Upper lobe of left lung (tissue), 6 donors: ENCODE measurements at regions not wholly inside any gene's neighbourhood (a gene's known extent, or its start where the extent isn't known, plus 50 kb on each side); places are given as distances from the start of the nearest gene placed in this dataset.

Experiments
- ATAC-seq, 2 donors: fragments of 200-7000 bp; cut with Tn5 transposase; one replicate each; pipeline ENCODE4 v1.9.1; 2022; ENCODE audit warnings: mild to moderate bottlenecking in 2 of 2, moderate library complexity in 2 of 2; ENCODE audit not compliant: low FRiP score in 2 of 2
- DNase-seq, 2 donors: peaks; one replicate each; pipeline ENCODE4 v3.0.0-alpha.2; 2019 to 2020
- H3K27ac ChIP-seq, 4 donors: fragments of 200-600 bp; sonication (generic); one replicate each; pipeline ENCODE4 v1.5.1; 2016 to 2019
- H3K27me3 ChIP-seq, 4 donors: fragments of 200-600 bp; sonication (generic); one replicate each; pipeline ENCODE4 v1.5.1; 2017 to 2019
- H3K36me3 ChIP-seq, 4 donors: fragments of 200-600 bp; sonication (generic); one replicate each; pipeline ENCODE4 v1.5.1; 2016 to 2019
- H3K4me1 ChIP-seq, 4 donors: fragments of 200-600 bp; sonication (generic); one replicate each; pipeline ENCODE4 v1.5.1; 2018 to 2019
- H3K4me3 ChIP-seq, 4 donors: fragments of 200-600 bp; sonication (generic); one replicate each; pipeline ENCODE4 v1.5.1; 2017 to 2019; ENCODE audit warnings: mild to moderate bottlenecking in 2 of 4, moderate library complexity in 1 of 4
- H3K9me3 ChIP-seq, 4 donors: fragments of 200-600 bp; sonication (generic); one replicate each; pipeline ENCODE4 v1.5.1; 2018 to 2019
- CTCF ChIP-seq, 6 experiments: fragments of 450-650 bp in 4 of 6; fragments of 200-600 bp in 2 of 6; sonication (generic) in 2 of 6; IDR thresholded peaks; one replicate each; pipeline ENCODE4 v1.5.1; 2016 to 2019; ENCODE audit warnings: antibody characterized with exemption in 6 of 6
- EP300 ChIP-seq, 4 donors: sonication (generic); formaldehyde crosslinking; IDR thresholded peaks; one replicate each; pipeline ENCODE4 v1.5.1; 2017; ENCODE audit warnings: antibody characterized with exemption in 4 of 4, control low read depth in 2 of 4
- POLR2A ChIP-seq, 4 donors: fragments of 450-650 bp; IDR thresholded peaks; one replicate each; pipeline ENCODE4 v1.5.1; 2016 to 2017; ENCODE audit warnings: antibody characterized with exemption in 4 of 4, mild to moderate bottlenecking in 2 of 4
- POLR2AphosphoS5 ChIP-seq, 2 donors: sonication (generic); formaldehyde crosslinking; IDR thresholded peaks; one replicate each; pipeline ENCODE4 v1.5.1; 2017; ENCODE audit warnings: antibody characterized with exemption in 2 of 2
- WGBS, 2 donors: methylation state at CpG; one replicate each; pipeline ENCODE4 v1.1.5; 2017 to 2018; 5-methylcytosine and 5-hydroxymethylcytosine counted together
- donor health status: DM: no; HTN: no; CAD: no; lungs with moderate emphysema.
- donor health status: DM: no; HTN: yes; CAD: no; lungs with severe emphysema.

GRCh38 chr16:63157818-63158217 is 1121.6 kb upstream of the CDH8 start:
- H3K27ac ChIP-seq, result no peak overlapping the region
- 90 to 92% methylated on average over 5 of the region's 5 CpGs for WGBS, 2 donors
- no peak for TF ChIP-seq EP300 (IDR thresholded peaks at IDR 0.05)
- TF ChIP-seq POLR2A (IDR thresholded peaks at IDR 0.05), result no peak
- no peak for TF ChIP-seq POLR2AphosphoS5 (IDR thresholded peaks at IDR 0.05)
- no peaks in the 10 kb centered on the region for H3K4me1 ChIP-seq
- no peaks in the 10 kb centered on the region for H3K27me3 ChIP-seq
- no peak overlapping the region for H3K4me3 ChIP-seq
- H3K36me3 ChIP-seq, result no peaks in the 10 kb centered on the region
- no peaks in the 10 kb centered on the region for H3K9me3 ChIP-seq
- no peak for DNase-seq
- ATAC-seq, result no peak

- no peak for ATAC-seq
- Histone ChIP-seq H3K27ac (no peak overlapping the region), H3K9me3 (no peaks in the 10 kb centered on the region), H3K36me3 (no peaks in the 10 kb centered on the region), H3K4me3 (no peak overlapping the region), H3K27me3 (no peaks in the 10 kb centered on the region), H3K4me1 (no peaks in the 10 kb centered on the region)
- WGBS, 2 donors, result 70 to 81% methylated on average over 1 of the region's 1 CpG
- DNase-seq, result no peak
- TF ChIP-seq EP300 (IDR thresholded peaks at IDR 0.05), result no peak
- TF ChIP-seq POLR2A (IDR thresholded peaks at IDR 0.05), result no peak
- no peak for TF ChIP-seq POLR2AphosphoS5 (IDR thresholded peaks at IDR 0.05)
- TF ChIP-seq CTCF (IDR thresholded peaks at IDR 0.05), result no peak
Observed at GRCh38 chr16:63146251-63146650, 1110.0 kb upstream of the CDH8 start.

GRCh38 chr16:63145411-63145810 is 1109.2 kb upstream of the CDH8 start:
- WGBS, 2 donors, result 88 to 100% methylated on average over 1 of the region's 1 CpG
- DNase-seq, result no peak
- Histone ChIP-seq H3K27ac (no peak overlapping the region), H3K36me3 (no peaks in the 10 kb centered on the region), H3K27me3 (no peaks in the 10 kb centered on the region), H3K4me1 (no peaks in the 10 kb centered on the region), H3K9me3 (no peaks in the 10 kb centered on the region), H3K4me3 (no peak overlapping the region)
- ATAC-seq, result no peak
- TF ChIP-seq EP300 (IDR thresholded peaks at IDR 0.05), result no peak
- no peak for TF ChIP-seq POLR2A (IDR thresholded peaks at IDR 0.05)
- no peak for TF ChIP-seq POLR2AphosphoS5 (IDR thresholded peaks at IDR 0.05)
- TF ChIP-seq CTCF (IDR thresholded peaks at IDR 0.05), result no peak

GRCh38 chr16:63135069-63135468 is 1098.8 kb upstream of the CDH8 start:
- DNase-seq, result no peak
- Histone ChIP-seq H3K9me3 (peaks cover 0 to under 1% (median 0%) of the 10 kb centered on the region in 4 donors), H3K27me3 (no peaks in the 10 kb centered on the region), H3K27ac (no peak overlapping the region), H3K36me3 (no peaks in the 10 kb centered on the region), H3K4me3 (no peak overlapping the region), H3K4me1 (no peaks in the 10 kb centered on the region)
- 80 to 87% methylated on average over 2 of the region's 2 CpGs for WGBS, 2 donors
- no peak for TF ChIP-seq POLR2A (IDR thresholded peaks at IDR 0.05)
- no peak for TF ChIP-seq EP300 (IDR thresholded peaks at IDR 0.05)
- ATAC-seq, result no peak

GRCh38 chr16:63131503-63131902 is 1095.3 kb upstream of the CDH8 start:
- 83 to 88% methylated on average over 2 of the region's 2 CpGs for WGBS, 2 donors
- H3K4me1 ChIP-seq, result no peaks in the 10 kb centered on the region
- TF ChIP-seq POLR2AphosphoS5 (IDR thresholded peaks at IDR 0.05) (no peak), CTCF (IDR thresholded peaks at IDR 0.05) (no peak), EP300 (IDR thresholded peaks at IDR 0.05) (no peak), POLR2A (IDR thresholded peaks at IDR 0.05) (no peak)
- H3K27me3 ChIP-seq, result no peaks in the 10 kb centered on the region
- no peak for ATAC-seq
- H3K27ac ChIP-seq, result no peak overlapping the region
- H3K9me3 ChIP-seq, result peaks cover 0 to 12% (median 3%) of the 10 kb centered on the region in 4 donors
- H3K4me3 ChIP-seq, result no peak overlapping the region
- no peak for DNase-seq
- H3K36me3 ChIP-seq, result no peaks in the 10 kb centered on the region

- DNase-seq (no peak), ATAC-seq (no peak)
- TF ChIP-seq CTCF (IDR thresholded peaks at IDR 0.05), result no peak
- TF ChIP-seq POLR2AphosphoS5 (IDR thresholded peaks at IDR 0.05), result no peak
- TF ChIP-seq POLR2A (IDR thresholded peaks at IDR 0.05), result no peak
- no peak for TF ChIP-seq EP300 (IDR thresholded peaks at IDR 0.05)
- Histone ChIP-seq H3K9me3 (peaks cover 0 to 12% (median 3%) of the 10 kb centered on the region in 4 donors), H3K36me3 (no peaks in the 10 kb centered on the region), H3K27ac (no peak overlapping the region), H3K4me3 (no peak overlapping the region), H3K4me1 (no peaks in the 10 kb centered on the region), H3K27me3 (no peaks in the 10 kb centered on the region)
- WGBS, 2 donors, result 89 to 96% methylated on average over 4 of the region's 4 CpGs
Observed at GRCh38 chr16:63130942-63131341, 1094.7 kb upstream of the CDH8 start.
